Duodenal mucosa (tissue), 2 donors: ENCODE measurements at regions not wholly inside any gene's neighbourhood (a gene's known extent, or its start where the extent isn't known, plus 50 kb on each side); places are given as distances from the start of the nearest gene placed in this dataset.

Experiments
- H3K27ac ChIP-seq: one replicate; pipeline ENCODE4 v1.7.0; 2013; ENCODE audit warnings: low read depth, low read length
- H3K27me3 ChIP-seq, 2 donors: one replicate each; pipeline ENCODE4 v1.7.0; 2013; ENCODE audit warnings: low read length in 2 of 2, control low read depth in 1 of 2; ENCODE audit not compliant: insufficient read depth in 2 of 2, control insufficient read depth in 1 of 2
- H3K36me3 ChIP-seq, 2 donors: one replicate each; pipeline ENCODE4 v1.7.0; 2013; ENCODE audit warnings: low read length in 2 of 2, control low read depth in 1 of 2; ENCODE audit not compliant: insufficient read depth in 2 of 2, control insufficient read depth in 1 of 2
- H3K4me1 ChIP-seq, 2 donors: one replicate each; pipeline ENCODE4 v1.7.0; 2013; ENCODE audit warnings: low read length in 2 of 2, control low read depth in 1 of 2; ENCODE audit not compliant: insufficient read depth in 2 of 2, control insufficient read depth in 1 of 2
- H3K4me3 ChIP-seq, 2 donors: one replicate each; pipeline ENCODE4 v1.7.0; 2013; ENCODE audit warnings: low read length in 2 of 2, low read depth in 1 of 2
- H3K9ac ChIP-seq, 2 donors: one replicate each; pipeline ENCODE4 v1.7.0; 2013; ENCODE audit warnings: low read length in 2 of 2, low read depth in 1 of 2
- H3K9me3 ChIP-seq, 2 donors: one replicate each; pipeline ENCODE4 v1.7.0; 2013; ENCODE audit warnings: low read length in 2 of 2, control low read depth in 1 of 2; ENCODE audit not compliant: control insufficient read depth in 1 of 2

DNA sequence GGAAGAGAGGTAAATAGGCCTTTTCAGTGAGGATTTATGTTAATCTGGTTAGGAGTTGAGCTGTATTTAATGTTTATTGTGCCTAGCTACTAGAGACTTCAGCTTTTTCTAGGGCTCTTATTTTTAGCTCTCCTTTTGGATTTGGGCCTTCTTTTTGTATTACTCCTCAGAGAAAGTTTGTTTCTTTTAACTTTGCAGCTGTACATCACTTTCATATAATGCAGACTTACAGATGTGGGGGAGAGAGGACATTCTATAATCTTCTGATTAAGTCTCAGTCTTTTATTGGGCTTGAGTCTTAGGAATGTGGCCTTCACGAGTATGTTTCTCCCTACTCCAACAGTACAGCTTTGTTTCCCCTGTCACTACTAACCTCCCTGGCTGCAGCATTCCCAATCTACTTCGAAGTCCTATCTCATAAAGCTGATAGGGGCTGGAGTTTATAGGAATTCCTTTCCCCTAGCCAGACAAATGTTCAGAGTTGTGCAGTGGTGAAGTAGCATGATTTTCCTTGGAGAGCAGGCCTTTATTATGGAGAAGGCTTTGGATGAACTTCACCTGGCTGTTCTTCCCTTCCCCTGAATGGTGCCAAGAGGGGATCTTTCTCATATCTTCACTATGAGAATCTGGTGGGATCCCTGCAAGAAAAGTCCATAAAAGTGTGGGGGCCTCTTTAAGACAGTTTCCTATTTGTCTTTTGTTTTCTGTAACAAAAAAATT is 82.2 kb upstream of the CBLB start:
- Histone ChIP-seq H3K27ac (no peak overlapping the region), H3K9ac (no peak overlapping the region), H3K4me3 (no peak overlapping the region), H3K4me1 (no peaks in the 10 kb centered on the region), H3K36me3 (no peaks in the 10 kb centered on the region), H3K27me3 (no peaks in the 10 kb centered on the region), H3K9me3 (no peaks in the 10 kb centered on the region)

GRCh38 chr3:105953831-105954230 is 85.0 kb upstream of the CBLB start:
- no peak overlapping the region for H3K27ac ChIP-seq
- no peaks in the 10 kb centered on the region for H3K9me3 ChIP-seq
- H3K4me1 ChIP-seq = no peaks in the 10 kb centered on the region
- H3K27me3 ChIP-seq = no peaks in the 10 kb centered on the region
- H3K36me3 ChIP-seq = no peaks in the 10 kb centered on the region
- no peak overlapping the region for H3K9ac ChIP-seq
- H3K4me3 ChIP-seq = no peak overlapping the region

- Histone ChIP-seq H3K4me3 (no peak overlapping the region), H3K36me3 (no peaks in the 10 kb centered on the region), H3K9me3 (no peaks in the 10 kb centered on the region), H3K9ac (no peak overlapping the region), H3K27ac (no peak overlapping the region), H3K27me3 (no peaks in the 10 kb centered on the region), H3K4me1 (no peaks in the 10 kb centered on the region)
Measured at GRCh38 chr3:105956306-105956705, 87.5 kb upstream of the CBLB start.

DNA sequence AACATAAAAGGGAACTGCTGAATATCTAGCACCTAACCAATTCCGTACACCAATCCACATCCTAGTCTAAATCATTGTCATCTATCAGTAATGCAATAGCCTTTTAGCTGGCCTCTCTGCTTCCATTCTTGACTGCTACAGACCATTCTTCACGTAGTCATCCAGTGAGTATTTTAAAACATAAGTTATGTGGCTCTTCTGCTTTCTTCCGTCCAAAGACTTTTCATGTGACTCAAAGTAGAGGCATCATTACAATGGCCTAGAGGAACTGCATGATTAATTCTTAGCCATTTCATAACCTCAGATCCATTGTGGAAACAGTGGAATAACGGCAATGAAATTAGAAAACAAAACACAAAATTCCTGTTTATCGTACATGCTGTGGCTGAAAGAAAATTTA is 88.9 kb upstream of the CBLB start:
- Histone ChIP-seq H3K4me1 (no peaks in the 10 kb centered on the region), H3K27ac (no peak overlapping the region), H3K27me3 (no peaks in the 10 kb centered on the region), H3K4me3 (no peak overlapping the region), H3K36me3 (no peaks in the 10 kb centered on the region), H3K9me3 (no peaks in the 10 kb centered on the region), H3K9ac (no peak overlapping the region)

- H3K9ac ChIP-seq = no peak overlapping the region
- no peaks in the 10 kb centered on the region for H3K27me3 ChIP-seq
- H3K4me1 ChIP-seq = no peaks in the 10 kb centered on the region
- no peak overlapping the region for H3K27ac ChIP-seq
- no peaks in the 10 kb centered on the region for H3K36me3 ChIP-seq
- no peaks in the 10 kb centered on the region for H3K9me3 ChIP-seq
- no peak overlapping the region for H3K4me3 ChIP-seq
Measured at GRCh38 chr3:105958237-105959000, 89.6 kb upstream of the CBLB start.

- no peaks in the 10 kb centered on the region for H3K27me3 ChIP-seq
- H3K9me3 ChIP-seq = no peaks in the 10 kb centered on the region
- H3K9ac ChIP-seq = no peak overlapping the region
- H3K27ac ChIP-seq = no peak overlapping the region
- H3K4me1 ChIP-seq = no peaks in the 10 kb centered on the region
- no peaks in the 10 kb centered on the region for H3K36me3 ChIP-seq
- H3K4me3 ChIP-seq = no peak overlapping the region
Measured at GRCh38 chr3:105959851-105960250, 91.0 kb upstream of the CBLB start.

- no peaks in the 10 kb centered on the region for H3K36me3 ChIP-seq
- no peak overlapping the region for H3K4me3 ChIP-seq
- no peaks in the 10 kb centered on the region for H3K27me3 ChIP-seq
- no peak overlapping the region for H3K27ac ChIP-seq
- H3K9ac ChIP-seq = no peak overlapping the region
- H3K9me3 ChIP-seq = no peaks in the 10 kb centered on the region
- H3K4me1 ChIP-seq = no peaks in the 10 kb centered on the region
Measured at GRCh38 chr3:105960381-105960780, 91.6 kb upstream of the CBLB start.

- Histone ChIP-seq H3K36me3 (no peaks in the 10 kb centered on the region), H3K9ac (no peak overlapping the region), H3K27ac (no peak overlapping the region), H3K4me3 (no peak overlapping the region), H3K4me1 (no peaks in the 10 kb centered on the region), H3K27me3 (no peaks in the 10 kb centered on the region), H3K9me3 (no peaks in the 10 kb centered on the region)
Measured at GRCh38 chr3:105963161-105963560, 94.3 kb upstream of the CBLB start.

DNA sequence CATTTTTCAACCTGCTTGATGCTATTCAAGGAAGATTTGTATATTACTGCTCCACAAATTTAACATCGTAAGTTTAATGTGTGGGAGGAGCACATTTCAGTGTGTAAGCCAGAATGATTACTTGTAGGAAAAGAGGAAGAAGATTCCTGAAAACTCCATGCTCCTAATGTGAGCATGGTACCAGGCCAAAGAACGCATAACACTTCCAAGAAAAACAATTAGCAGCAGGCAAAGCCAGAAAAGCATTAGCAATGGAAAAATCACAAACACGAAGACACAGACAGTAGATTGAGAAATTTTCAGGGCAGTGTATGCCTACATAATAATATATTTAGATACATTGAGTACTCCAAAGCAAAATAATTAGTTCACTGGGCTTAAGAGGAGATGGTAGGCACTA is 96.6 kb upstream of the CBLB start:
- no peaks in the 10 kb centered on the region for H3K27me3 ChIP-seq
- H3K36me3 ChIP-seq = no peaks in the 10 kb centered on the region
- H3K4me1 ChIP-seq = no peaks in the 10 kb centered on the region
- no peak overlapping the region for H3K4me3 ChIP-seq
- no peak overlapping the region for H3K9ac ChIP-seq
- no peaks in the 10 kb centered on the region for H3K9me3 ChIP-seq
- H3K27ac ChIP-seq = no peak overlapping the region

DNA sequence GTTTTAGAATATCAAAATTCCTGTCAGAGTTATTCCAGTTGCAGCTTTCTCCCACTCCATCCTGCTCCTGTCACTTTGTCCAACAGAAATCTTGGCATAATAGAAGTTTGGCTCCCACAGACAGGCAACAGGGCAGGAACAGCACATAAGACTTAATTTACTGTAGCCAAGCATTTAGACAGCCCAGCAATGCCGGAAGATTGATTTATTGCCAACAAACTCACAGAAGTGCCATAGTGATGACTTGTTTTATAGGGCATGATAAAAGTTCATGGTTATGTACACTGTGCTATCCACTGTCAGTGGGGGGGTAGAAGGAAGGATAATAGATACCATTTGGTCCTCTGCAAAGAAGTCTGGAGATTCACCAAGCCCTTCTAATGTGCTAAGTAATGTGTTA is 98.3 kb upstream of the CBLB start:
- no peaks in the 10 kb centered on the region for H3K27me3 ChIP-seq
- H3K27ac ChIP-seq = no peak overlapping the region
- no peak overlapping the region for H3K9ac ChIP-seq
- no peaks in the 10 kb centered on the region for H3K4me1 ChIP-seq
- H3K36me3 ChIP-seq = no peaks in the 10 kb centered on the region
- H3K4me3 ChIP-seq = no peak overlapping the region
- peaks cover 8% of the 10 kb centered on the region in 2 donors for H3K9me3 ChIP-seq
